IPS-15b (cell line): ENCODE measurements at regions not wholly inside any gene's neighbourhood (a gene's known extent, or its start where the extent isn't known, plus 50 kb on each side); places are given as distances from the start of the nearest gene placed in this dataset.

Source experiments
- H3K27me3 ChIP-seq: one replicate; pipeline ENCODE4 v1.6.1; 2013; ENCODE audit warnings: low read length; ENCODE audit not compliant: control insufficient read depth, insufficient read depth
- H3K36me3 ChIP-seq: one replicate; pipeline ENCODE4 v1.6.1; 2013; ENCODE audit warnings: low read length; ENCODE audit not compliant: control insufficient read depth, insufficient read depth
- H3K4me1 ChIP-seq: one replicate; pipeline ENCODE4 v1.6.1; 2013; ENCODE audit warnings: mild to moderate bottlenecking, low read length; ENCODE audit not compliant: control insufficient read depth, insufficient read depth
- H3K4me3 ChIP-seq: one replicate; pipeline ENCODE4 v1.5.1; 2013; ENCODE audit warnings: low read depth, low read length
- H3K9ac ChIP-seq: one replicate; pipeline ENCODE4 v1.6.1; 2013; ENCODE audit warnings: low read depth, mild to moderate bottlenecking, low read length
- H3K9me3 ChIP-seq: one replicate; pipeline ENCODE4 v1.6.1; 2013; ENCODE audit warnings: mild to moderate bottlenecking, low read length; ENCODE audit not compliant: control insufficient read depth, insufficient read depth

DNA sequence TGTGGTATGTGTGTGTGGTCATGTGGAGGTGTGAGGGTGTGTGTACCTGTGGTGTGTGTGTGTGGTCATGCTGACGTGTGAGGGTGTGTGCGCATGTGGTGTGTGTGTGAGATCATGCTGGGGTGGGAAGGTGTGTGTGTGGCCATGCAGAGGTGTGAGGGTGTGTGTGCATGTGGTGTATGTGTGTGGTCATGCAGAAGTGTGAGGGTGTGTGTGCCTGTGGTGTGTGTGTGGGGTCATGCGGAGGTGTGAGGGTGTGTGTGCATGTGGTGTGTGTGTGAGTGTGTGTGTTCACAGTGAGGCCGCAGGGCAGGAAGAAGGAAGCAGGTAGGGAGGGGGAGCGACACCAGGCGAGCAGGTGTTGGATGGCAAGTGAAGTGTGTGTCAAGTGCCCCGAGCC is 259.0 kb downstream of the LOXHD1 start:
- no peaks in the 10 kb centered on the region for H3K36me3 ChIP-seq
- no peaks in the 10 kb centered on the region for H3K4me1 ChIP-seq
- H3K27me3 ChIP-seq, result no peaks in the 10 kb centered on the region
- no peak overlapping the region for H3K9ac ChIP-seq
- no peaks in the 10 kb centered on the region for H3K9me3 ChIP-seq
- H3K4me3 ChIP-seq, result no peak overlapping the region

DNA sequence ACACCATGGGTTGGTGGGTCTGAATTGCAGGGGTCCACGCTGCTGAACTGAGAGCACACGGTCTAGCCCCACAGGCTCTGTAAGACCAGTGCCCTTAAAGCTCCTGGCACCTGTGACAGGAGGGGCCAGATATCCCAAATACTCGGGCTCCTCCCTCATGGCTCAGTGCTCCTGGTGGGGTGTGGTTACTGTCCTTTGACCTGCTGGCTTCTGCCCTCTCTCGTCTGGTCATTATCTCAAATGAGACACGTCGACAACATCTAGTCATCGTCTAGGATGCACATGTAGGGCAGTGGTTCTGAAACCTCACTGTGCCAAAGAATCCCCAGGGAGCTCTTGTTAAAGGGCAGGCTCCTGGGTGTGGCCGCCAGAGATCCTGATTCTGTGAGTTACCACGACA is 258.4 kb downstream of the LOXHD1 start:
- Histone ChIP-seq H3K9me3 (no peaks in the 10 kb centered on the region), H3K9ac (no peak overlapping the region), H3K4me3 (no peak overlapping the region), H3K27me3 (no peaks in the 10 kb centered on the region), H3K4me1 (no peaks in the 10 kb centered on the region), H3K36me3 (no peaks in the 10 kb centered on the region)

GRCh38 chr18:46399303-46399702 is 257.7 kb downstream of the LOXHD1 start:
- Histone ChIP-seq H3K36me3 (no peaks in the 10 kb centered on the region), H3K27me3 (no peaks in the 10 kb centered on the region), H3K4me1 (no peaks in the 10 kb centered on the region), H3K9me3 (no peaks in the 10 kb centered on the region), H3K9ac (no peak overlapping the region), H3K4me3 (no peak overlapping the region)

GRCh38 chr18:46400449-46400848 is 256.6 kb downstream of the LOXHD1 start:
- Histone ChIP-seq H3K36me3 (no peaks in the 10 kb centered on the region), H3K9ac (no peak overlapping the region), H3K27me3 (no peaks in the 10 kb centered on the region), H3K4me3 (no peak overlapping the region), H3K4me1 (no peaks in the 10 kb centered on the region), H3K9me3 (no peaks in the 10 kb centered on the region)

GRCh38 chr18:46401486-46402070 is 255.4 kb downstream of the LOXHD1 start:
- no peak overlapping the region for H3K4me3 ChIP-seq
- no peaks in the 10 kb centered on the region for H3K36me3 ChIP-seq
- no peaks in the 10 kb centered on the region for H3K9me3 ChIP-seq
- no peaks in the 10 kb centered on the region for H3K27me3 ChIP-seq
- no peak overlapping the region for H3K9ac ChIP-seq
- no peaks in the 10 kb centered on the region for H3K4me1 ChIP-seq

GRCh38 chr18:46402396-46402795 is 254.6 kb downstream of the LOXHD1 start:
- Histone ChIP-seq H3K4me1 (no peaks in the 10 kb centered on the region), H3K9me3 (no peaks in the 10 kb centered on the region), H3K36me3 (no peaks in the 10 kb centered on the region), H3K27me3 (no peaks in the 10 kb centered on the region), H3K4me3 (no peak overlapping the region), H3K9ac (no peak overlapping the region)

DNA sequence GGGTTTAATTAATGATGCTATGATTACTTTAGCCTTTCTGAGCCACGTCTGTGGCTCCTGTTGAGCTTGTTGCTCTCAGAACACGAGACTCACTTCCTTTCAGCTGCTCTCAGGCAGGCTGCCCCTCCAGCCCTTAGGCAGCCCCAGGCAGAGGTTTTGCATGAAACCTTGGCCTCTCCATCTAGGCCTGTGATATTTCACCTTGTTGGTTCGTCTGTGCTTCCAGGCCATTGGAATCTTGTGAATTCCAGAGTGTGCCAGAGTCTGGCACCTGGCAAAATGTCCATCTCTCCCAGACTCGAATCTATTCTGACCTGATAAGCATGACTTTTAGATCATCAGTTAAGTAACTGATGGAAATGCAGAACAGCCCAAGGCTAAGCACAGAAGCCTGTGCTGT is 254.1 kb downstream of the LOXHD1 start:
- H3K9ac ChIP-seq, result no peak overlapping the region
- H3K4me3 ChIP-seq, result no peak overlapping the region
- no peaks in the 10 kb centered on the region for H3K9me3 ChIP-seq
- H3K27me3 ChIP-seq, result no peaks in the 10 kb centered on the region
- no peaks in the 10 kb centered on the region for H3K36me3 ChIP-seq
- no peaks in the 10 kb centered on the region for H3K4me1 ChIP-seq

GRCh38 chr18:46405832-46406538 is 251.0 kb downstream of the LOXHD1 start:
- Histone ChIP-seq H3K36me3 (no peaks in the 10 kb centered on the region), H3K9ac (no peak overlapping the region)

DNA sequence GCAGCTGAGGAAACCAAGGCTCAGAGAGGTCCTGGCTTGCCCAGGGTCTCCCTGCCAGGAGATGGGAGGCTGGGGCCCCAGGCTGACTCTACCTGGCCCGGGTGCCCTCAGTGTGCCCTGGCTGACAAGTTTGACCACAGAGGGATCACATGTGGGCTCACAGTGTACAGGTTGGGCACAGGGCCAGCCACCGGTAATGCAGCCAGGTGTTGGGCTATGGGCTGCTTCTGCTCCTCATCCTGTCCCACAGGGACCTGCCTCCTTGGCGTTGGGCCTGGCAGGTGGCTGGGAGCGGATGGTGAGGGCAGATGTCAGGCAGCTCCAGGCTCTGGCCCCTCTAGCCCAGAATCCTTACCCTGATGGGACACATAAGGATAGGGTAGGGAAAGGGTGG is 250.5 kb downstream of the LOXHD1 start:
- H3K9ac ChIP-seq, result no peak overlapping the region
- H3K36me3 ChIP-seq, result no peaks in the 10 kb centered on the region
- peaks cover 1% of the 10 kb centered on the region for H3K4me1 ChIP-seq
- H3K9me3 ChIP-seq, result no peaks in the 10 kb centered on the region
- no peaks in the 10 kb centered on the region for H3K27me3 ChIP-seq
- no peak overlapping the region for H3K4me3 ChIP-seq

More at GRCh38 chr18:46405832-46406538, 251.0 kb downstream of the LOXHD1 start:
- H3K4me3 ChIP-seq, result no peak overlapping the region
- no peaks in the 10 kb centered on the region for H3K4me1 ChIP-seq
- no peaks in the 10 kb centered on the region for H3K9me3 ChIP-seq
- H3K27me3 ChIP-seq, result no peaks in the 10 kb centered on the region

GRCh38 chr18:46407486-46408166 is 249.4 kb downstream of the LOXHD1 start:
- peaks cover 8% of the 10 kb centered on the region for H3K4me1 ChIP-seq
- H3K9me3 ChIP-seq, result no peaks in the 10 kb centered on the region
- H3K27me3 ChIP-seq, result no peaks in the 10 kb centered on the region
- H3K4me3 ChIP-seq, result no peak overlapping the region
- no peaks in the 10 kb centered on the region for H3K36me3 ChIP-seq
- H3K9ac ChIP-seq, result no peak overlapping the region

DNA sequence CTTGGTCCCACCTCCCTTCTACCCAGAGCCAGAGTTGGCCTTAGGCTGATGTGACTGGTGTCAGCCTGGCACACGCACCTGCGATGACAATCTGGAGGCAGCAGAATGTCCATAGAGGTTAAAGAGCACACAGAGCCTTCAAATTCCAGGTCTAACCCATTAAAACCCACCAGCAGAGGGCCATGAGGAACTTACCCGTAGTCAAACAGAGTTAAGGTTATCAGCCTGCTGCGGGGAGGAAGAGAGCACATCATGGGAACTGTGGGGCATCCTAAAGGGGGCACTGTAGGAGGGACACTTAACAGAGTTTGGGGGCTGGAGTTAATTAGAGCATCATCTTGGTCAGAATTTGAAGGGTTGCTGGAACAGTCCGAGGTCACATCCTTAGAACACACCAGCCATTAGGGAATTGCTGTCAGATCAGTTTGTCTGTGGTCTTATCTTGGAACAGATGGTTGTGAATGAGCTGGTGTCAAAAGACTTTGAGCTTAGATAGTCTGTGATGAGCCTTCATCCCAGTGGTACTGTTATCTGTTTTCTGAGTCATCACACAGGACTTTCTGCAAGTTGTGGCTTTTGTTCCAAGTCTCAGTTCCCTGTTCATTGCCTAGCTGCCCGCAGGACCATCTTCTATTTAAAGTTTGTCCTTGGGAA is 248.6 kb downstream of the LOXHD1 start:
- Histone ChIP-seq H3K4me1 (peaks cover 8% of the 10 kb centered on the region), H3K4me3 (no peak overlapping the region), H3K36me3 (no peaks in the 10 kb centered on the region), H3K27me3 (no peaks in the 10 kb centered on the region), H3K9ac (no peak overlapping the region), H3K9me3 (no peaks in the 10 kb centered on the region)
